Pulmonary artery endothelial cell (primary cell): ENCODE measurements at regions not wholly inside any gene's neighbourhood (a gene's known extent, or its start where the extent isn't known, plus 50 kb on each side); places are given as distances from the start of the nearest gene placed in this dataset.
"Not testable (repeated sequence)": the region's sequence is repeated elsewhere in the genome, so short reads cannot be mapped to it uniquely, and the experiment has no call there.

ENCODE experiments used
- DNase-seq: peaks from one replicate; pipeline ENCODE4 v3.0.0-alpha.2; 2011; ENCODE audit warnings: low read depth, low spot score

- no peak for DNase-seq
These were observed 325.5 kb upstream of the PTGER4 start for GRCh38 chr5:40354171-40354570.

GRCh38 chr5:40353442-40353841 lies 326.3 kb upstream of the PTGER4 start:
- no peak for DNase-seq

GRCh38 chr5:40347981-40348725 lies 331.6 kb upstream of the PTGER4 start:
- no peak for DNase-seq

DNA sequence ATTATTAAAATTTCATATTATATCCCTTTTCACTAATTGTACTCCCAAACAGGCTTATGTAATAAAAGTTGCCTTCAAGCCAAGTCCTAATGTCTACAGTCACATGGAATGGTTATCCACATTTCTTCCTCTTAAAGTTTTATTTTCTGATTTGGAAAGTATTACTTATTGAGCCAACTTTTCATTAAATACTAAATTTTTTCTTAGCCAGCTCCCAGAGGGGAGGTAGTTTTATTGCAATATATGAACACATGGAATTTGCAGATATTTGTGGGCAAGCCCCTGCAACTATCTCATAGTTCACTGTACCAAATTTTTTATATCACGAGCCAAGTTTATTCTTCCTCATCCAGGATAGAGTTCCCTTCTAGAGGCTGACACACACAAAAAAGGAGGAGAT lies 332.8 kb upstream of the PTGER4 start:
- no peak for DNase-seq

DNA sequence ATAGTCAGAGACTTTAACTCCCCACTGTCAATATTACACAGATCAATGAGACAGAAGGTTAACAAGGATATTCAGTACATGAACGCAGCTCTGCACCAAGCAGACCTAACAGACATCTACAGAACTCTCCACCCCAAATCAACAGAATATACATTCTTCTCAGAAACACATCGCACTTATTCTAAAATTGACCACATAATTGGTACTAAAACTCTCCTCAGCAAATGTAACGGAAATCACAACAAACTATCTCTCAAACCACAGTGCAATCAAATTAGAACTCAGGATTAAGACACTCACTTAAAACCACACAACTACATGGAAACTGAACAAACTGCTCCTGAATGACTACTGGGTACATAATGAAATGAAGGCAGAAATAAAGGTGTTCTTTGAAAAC lies 341.3 kb upstream of the PTGER4 start:
- DNase-seq = not testable (repeated sequence)

GRCh38 chr5:40334242-40334635 lies 345.5 kb upstream of the PTGER4 start:
- DNase-seq = no peak

DNA sequence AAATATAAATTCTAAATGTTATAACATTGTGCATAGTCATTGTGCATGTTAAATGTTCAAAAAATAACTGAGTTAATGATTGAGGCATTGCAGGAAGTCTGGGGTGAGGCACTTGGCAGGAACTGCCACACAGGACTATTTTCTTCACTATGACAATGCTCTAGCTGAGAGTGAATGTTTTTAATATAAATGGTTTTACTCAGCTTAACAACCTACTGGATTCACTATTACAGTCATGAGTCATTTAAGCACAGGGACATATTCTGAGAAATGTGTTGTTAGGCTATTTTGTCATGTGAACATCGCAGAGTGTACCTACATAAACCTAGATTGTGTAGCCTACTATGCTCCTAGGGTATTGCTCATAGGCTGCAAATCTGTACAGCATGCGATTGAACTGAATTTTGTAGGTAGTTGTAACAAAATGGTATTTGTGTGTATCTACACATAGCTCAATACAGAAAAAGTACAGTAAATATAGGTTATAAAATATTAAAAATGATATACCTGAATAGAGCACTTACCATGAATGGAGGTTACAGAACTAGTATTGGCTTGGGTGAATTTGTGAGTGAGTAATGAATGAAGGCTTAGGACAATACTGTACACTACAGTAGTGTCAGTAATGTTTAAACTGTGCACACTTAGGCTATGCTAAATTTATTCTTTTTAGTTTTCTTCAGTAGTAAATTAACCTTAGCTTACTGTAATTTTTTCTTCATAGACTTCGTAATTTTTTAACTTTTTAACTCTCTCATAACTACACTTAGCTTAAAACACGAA lies 346.1 kb upstream of the PTGER4 start:
- peak; percentile 73 for DNase-seq

GRCh38 chr5:40332970-40333369 lies 346.7 kb upstream of the PTGER4 start:
- peak; percentile 24 for DNase-seq

- no peak for DNase-seq
These were observed 348.1 kb upstream of the PTGER4 start for GRCh38 chr5:40331616-40332015.

DNA sequence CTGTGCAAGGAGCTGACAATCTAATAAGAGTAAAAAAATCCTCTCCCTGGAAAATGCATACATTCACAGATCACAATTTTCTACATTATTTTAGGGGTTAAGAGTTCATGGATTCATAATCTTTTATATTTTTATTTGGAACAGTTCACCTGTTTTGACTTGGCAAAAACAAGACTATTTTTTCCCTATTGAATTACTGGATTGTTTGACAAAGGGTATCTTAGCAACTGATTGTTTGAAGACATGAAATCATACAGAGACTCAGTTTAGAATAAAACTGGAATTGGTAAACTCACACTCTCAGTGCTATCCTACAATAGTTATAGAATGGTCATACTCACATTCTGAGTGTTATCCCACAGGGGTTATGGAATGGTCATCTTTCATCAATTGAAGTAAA lies 358.2 kb upstream of the PTGER4 start:
- DNase-seq = peak; percentile 5

DNA sequence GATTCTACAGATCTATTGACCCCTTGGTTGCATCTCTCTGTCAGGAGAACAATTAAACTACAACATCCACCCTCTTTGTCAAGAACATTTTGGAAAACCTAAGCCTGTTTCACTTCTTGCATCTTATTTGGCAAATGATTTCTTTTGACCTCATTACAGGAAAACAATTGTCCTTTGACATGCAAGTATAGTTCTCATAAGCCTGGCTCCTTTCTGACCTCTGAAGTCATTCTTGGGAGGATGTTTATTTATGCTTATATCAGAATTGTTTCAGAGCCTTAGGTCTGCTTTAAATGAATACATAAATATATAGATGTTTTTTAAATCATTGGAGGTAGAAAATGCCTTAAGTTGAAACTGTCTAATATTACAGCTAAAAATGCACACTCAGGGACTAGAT lies 361.3 kb upstream of the PTGER4 start:
- DNase-seq = no peak

DNA sequence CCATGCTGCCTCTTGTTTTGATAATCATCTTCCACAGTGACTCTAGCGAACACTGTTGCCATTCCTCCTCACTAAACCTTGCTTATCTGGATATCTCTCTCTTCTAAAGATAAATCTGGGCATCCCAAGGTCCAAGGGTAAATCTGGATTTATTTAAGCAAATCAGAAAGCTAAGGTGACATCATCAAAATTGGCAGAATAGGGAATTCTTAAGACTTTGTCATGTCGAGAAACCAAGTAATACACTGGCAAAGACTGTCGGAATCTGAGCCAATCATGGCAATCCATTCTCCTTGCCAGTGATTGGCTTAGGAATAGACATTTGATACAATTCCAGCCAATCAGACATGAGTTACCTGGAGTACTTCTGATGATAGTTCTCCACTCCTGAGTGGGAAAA lies 362.7 kb upstream of the PTGER4 start:
- DNase-seq = no peak

DNA sequence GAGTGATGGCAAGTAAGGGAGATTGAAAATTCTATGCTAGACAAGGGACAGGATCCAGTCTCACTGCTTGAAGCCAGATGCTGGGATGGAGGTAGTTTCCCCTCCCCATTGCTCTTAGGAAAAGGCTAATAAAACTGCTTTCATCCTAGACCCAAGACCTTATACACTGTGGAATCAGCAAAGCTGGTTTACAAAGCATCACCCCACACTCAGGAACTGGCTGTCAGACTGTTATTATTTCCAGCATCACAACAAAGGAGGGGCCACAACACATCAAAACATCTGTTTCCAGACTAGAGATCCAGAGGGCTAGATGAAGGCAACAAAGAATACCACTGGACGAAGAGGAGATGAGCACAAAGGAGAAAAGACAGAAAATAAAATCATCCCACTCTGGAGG lies 364.6 kb upstream of the PTGER4 start:
- no peak for DNase-seq

DNA sequence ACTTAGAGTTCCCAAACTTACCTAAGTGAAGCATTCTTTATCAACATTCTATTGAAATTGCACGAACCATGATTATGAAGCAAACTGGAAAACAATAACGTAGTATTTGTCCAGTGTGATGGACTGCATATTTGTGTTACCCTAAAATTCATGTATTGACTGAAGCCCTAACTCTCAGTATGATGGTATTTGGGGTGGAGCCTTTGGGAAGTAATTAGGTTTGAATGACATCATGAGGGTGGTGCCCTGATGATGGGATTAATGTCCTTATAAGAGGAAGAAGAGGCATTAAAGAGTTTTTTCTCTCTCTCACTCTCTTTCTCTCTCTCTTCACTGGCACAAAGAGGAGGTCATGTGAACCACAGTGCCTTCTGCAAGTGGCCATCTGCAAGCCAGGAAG lies 365.4 kb upstream of the PTGER4 start:
- no peak for DNase-seq

DNA sequence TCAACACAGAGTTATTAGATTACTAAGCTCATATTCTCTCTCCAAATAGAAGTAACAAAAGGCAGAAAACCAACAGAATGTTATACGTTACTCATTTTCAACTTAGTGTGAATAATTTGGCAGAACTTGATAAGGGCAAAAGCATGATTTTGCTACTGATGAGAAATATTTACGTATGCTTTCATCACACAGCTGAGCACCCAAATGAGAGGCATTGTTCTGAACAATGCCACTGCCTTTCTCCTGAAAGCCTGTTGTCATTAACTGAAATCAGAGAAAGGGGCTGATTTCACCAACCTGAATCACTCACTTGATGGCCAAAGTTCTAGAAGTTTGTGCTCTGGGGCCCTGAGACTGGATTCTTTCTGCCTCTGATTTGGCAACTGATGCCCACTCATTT lies 367.5 kb upstream of the PTGER4 start:
- DNase-seq = no peak

DNA sequence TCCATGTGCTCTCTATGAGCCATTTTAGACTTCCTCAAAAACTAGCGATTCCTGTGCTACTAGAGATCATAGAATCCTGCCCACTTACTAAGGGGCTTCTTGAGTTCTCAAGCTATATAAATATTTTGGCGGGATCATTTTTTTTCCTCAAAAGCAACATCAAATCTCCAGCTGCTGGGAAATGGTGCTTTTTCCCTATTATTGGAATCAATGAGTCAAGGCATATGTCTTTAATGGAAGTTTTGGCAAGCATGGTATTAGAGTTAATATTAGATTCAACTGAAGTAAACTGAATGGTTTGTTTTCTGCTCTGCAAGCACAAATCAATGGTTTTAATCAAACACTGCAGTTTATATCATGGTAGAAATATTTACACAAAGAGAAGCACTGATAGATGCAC lies 369.9 kb upstream of the PTGER4 start:
- DNase-seq = no peak

- no peak for DNase-seq
These were observed 370.8 kb upstream of the PTGER4 start for GRCh38 chr5:40308867-40309266.

GRCh38 chr5:40307920-40308319 lies 371.8 kb upstream of the PTGER4 start:
- DNase-seq = no peak

GRCh38 chr5:40306869-40307487 lies 372.7 kb upstream of the PTGER4 start:
- DNase-seq = no peak

DNA sequence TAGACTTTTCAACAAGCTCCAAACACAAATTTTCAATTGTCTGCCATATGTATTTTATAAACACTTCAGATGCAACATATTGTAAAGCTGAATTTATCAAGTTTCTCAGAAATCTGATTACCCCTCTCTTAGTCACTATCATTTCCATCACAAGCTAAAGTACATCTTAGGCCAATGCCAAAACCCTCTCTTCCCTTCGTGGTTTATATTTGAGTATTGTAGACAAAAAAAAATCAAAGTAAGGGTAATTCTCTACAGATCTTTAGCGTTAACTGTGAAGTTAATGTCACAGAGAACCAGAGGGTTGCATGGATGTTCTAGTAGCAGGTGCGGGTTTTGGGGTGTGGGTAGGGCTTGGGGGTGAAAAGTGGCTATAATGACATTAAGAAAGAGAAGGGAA lies 387.7 kb upstream of the PTGER4 start:
- no peak for DNase-seq

DNA sequence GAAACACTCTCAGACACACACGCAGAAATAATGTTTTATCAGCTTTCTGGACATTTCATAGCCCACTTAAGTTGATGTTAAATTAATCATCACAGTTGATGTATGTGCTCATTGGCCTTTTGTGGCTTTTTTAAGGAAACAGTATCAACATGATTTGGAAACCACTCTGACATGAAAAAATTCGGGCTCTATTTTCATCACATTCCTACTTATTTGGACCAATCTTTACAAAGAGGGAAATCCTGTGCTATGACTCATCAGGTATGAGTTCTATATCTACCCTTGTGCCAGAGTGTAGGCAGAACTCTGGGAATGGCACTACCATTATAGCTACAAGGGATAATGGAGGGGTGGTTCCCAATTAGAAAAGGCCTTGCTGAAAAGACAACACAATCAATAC lies 388.4 kb upstream of the PTGER4 start:
- peak; percentile 1 for DNase-seq

GRCh38 chr5:40288800-40289485 lies 390.8 kb upstream of the PTGER4 start:
- DNase-seq = no peak
